ENCODE measurements at regions not wholly inside any gene's neighbourhood (a gene's known extent, or its start where the extent isn't known, plus 50 kb on each side); places are given as distances from the start of the nearest gene placed in this dataset.
"Not testable (repeated sequence)": the region's sequence is repeated elsewhere in the genome, so short reads cannot be mapped to it uniquely, and the experiment has no call there.

GRCh38 chr12:42020226-42020625 lies 124.4 kb downstream of the GXYLT1 start:
- DNase-seq (ENCODE audit: low read depth), result no peak
- Histone ChIP-seq H3K4me3 (ENCODE audit: low read depth, low read length) (no peak overlapping the region), H3K27me3 (ENCODE audit: control insufficient read depth, insufficient read depth, low read length) (no peaks in the 10 kb centered on the region), H3K36me3 (ENCODE audit: control insufficient read depth, insufficient read depth, low read length) (no peaks in the 10 kb centered on the region)
- no peak for TF ChIP-seq CTCF (IDR thresholded peaks at IDR 0.05; ENCODE audit: insufficient read depth, low read length, poor library complexity, severe bottlenecking)

- Histone ChIP-seq H3K36me3 (ENCODE audit: control insufficient read depth, insufficient read depth, low read length) (no peaks in the 10 kb centered on the region), H3K4me3 (ENCODE audit: low read depth, low read length) (no peak overlapping the region), H3K27me3 (ENCODE audit: control insufficient read depth, insufficient read depth, low read length) (no peaks in the 10 kb centered on the region)
- TF ChIP-seq CTCF (IDR thresholded peaks at IDR 0.05; ENCODE audit: insufficient read depth, low read length, poor library complexity, severe bottlenecking), result no peak
- DNase-seq (ENCODE audit: low read depth), result no peak
These were observed 124.9 kb downstream of the GXYLT1 start for GRCh38 chr12:42019746-42020145.

- DNase-seq (ENCODE audit: low read depth), result no peak
- H3K27me3 ChIP-seq (ENCODE audit: control insufficient read depth, insufficient read depth, low read length), result no peaks in the 10 kb centered on the region
- no peak overlapping the region for H3K4me3 ChIP-seq (ENCODE audit: low read depth, low read length)
- no peaks in the 10 kb centered on the region for H3K36me3 ChIP-seq (ENCODE audit: control insufficient read depth, insufficient read depth, low read length)
- TF ChIP-seq CTCF (IDR thresholded peaks at IDR 0.05; ENCODE audit: insufficient read depth, low read length, poor library complexity, severe bottlenecking), result no peak
These were observed 127.6 kb downstream of the GXYLT1 start for GRCh38 chr12:42017051-42017450.

GRCh38 chr12:42015051-42015461 lies 129.6 kb downstream of the GXYLT1 start:
- DNase-seq (ENCODE audit: low read depth), result no peak
- TF ChIP-seq CTCF (IDR thresholded peaks at IDR 0.05; ENCODE audit: insufficient read depth, low read length, poor library complexity, severe bottlenecking), result no peak
- no peaks in the 10 kb centered on the region for H3K36me3 ChIP-seq (ENCODE audit: control insufficient read depth, insufficient read depth, low read length)
- no peaks in the 10 kb centered on the region for H3K27me3 ChIP-seq (ENCODE audit: control insufficient read depth, insufficient read depth, low read length)
- no peak overlapping the region for H3K4me3 ChIP-seq (ENCODE audit: low read depth, low read length)

GRCh38 chr12:42012501-42012900 lies 132.2 kb downstream of the GXYLT1 start:
- H3K27me3 ChIP-seq (ENCODE audit: control insufficient read depth, insufficient read depth, low read length); H3K4me3 ChIP-seq (ENCODE audit: low read depth, low read length); H3K36me3 ChIP-seq (ENCODE audit: control insufficient read depth, insufficient read depth, low read length): not testable (repeated sequence)
- DNase-seq (ENCODE audit: low read depth), result peak; percentile 77

GRCh38 chr12:42010715-42011114 lies 134.0 kb downstream of the GXYLT1 start:
- no peak for DNase-seq (ENCODE audit: low read depth)
- Histone ChIP-seq H3K4me3 (ENCODE audit: low read depth, low read length) (no peak overlapping the region), H3K36me3 (ENCODE audit: control insufficient read depth, insufficient read depth, low read length) (no peaks in the 10 kb centered on the region), H3K27me3 (ENCODE audit: control insufficient read depth, insufficient read depth, low read length) (no peaks in the 10 kb centered on the region)
- TF ChIP-seq CTCF (IDR thresholded peaks at IDR 0.05; ENCODE audit: insufficient read depth, low read length, poor library complexity, severe bottlenecking), result no peak
